ENCODE measurements at regions not wholly inside any gene's neighbourhood (a gene's known extent, or its start where the extent isn't known, plus 50 kb on each side); places are given as distances from the start of the nearest gene placed in this dataset.

DNA sequence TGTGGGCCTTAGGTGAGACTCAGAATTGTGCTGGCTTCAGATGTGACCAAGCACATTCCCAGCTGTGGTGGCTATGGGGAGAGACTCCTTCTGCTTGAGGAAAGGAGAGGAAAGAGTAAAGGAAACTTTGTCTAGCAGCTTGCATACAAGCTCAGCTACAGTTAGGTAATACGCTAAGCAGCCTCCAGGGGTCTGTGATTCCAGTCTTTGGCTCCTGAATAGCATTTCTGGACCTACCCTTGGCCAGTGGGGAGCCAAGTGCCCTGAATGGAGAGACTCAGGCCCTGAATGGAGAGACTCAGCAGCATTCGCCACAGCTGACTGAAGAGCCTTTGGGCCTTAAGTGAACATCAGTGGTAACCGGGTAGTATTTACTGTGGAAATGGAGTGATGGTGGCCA, 227.4 kb upstream of the CDH7 start:
- TF ChIP-seq CREB5 (CRISPR knock-in tag; IDR thresholded peaks at IDR 0.05; ENCODE audit: low read depth) (no peak), ISL1 (CRISPR knock-in tag; IDR thresholded peaks at IDR 0.05) (no peak), PPARA (CRISPR knock-in tag; IDR thresholded peaks at IDR 0.05; ENCODE audit: borderline replicate concordance) (no peak), TOX (CRISPR knock-in tag; IDR thresholded peaks at IDR 0.05; ENCODE audit: borderline replicate concordance) (no peak), ZFP3 (CRISPR knock-in tag; IDR thresholded peaks at IDR 0.05) (no peak), BACH2 (CRISPR knock-in tag; IDR thresholded peaks at IDR 0.05; ENCODE audit: borderline replicate concordance) (no peak), ZNF565 (CRISPR knock-in tag; conservative IDR thresholded peaks at IDR 0.05; ENCODE audit: low read depth) (no peak), ZNF8 (CRISPR knock-in tag; IDR thresholded peaks at IDR 0.05) (no peak), CSDC2 (CRISPR knock-in tag; IDR thresholded peaks at IDR 0.05) (no peak), OSR1 (CRISPR knock-in tag; IDR thresholded peaks at IDR 0.05) (no peak), GLIS3 (CRISPR knock-in tag; IDR thresholded peaks at IDR 0.05) (no peak), SNAI2 (CRISPR knock-in tag; IDR thresholded peaks at IDR 0.05) (no peak), ZC3H10 (CRISPR knock-in tag; IDR thresholded peaks at IDR 0.05) (no peak), TCF4 (CRISPR knock-in tag; IDR thresholded peaks at IDR 0.05; ENCODE audit: borderline replicate concordance) (no peak), ZFP30 (CRISPR knock-in tag; IDR thresholded peaks at IDR 0.05) (no peak), RARB (CRISPR knock-in tag; IDR thresholded peaks at IDR 0.05) (no peak), ARNTL (CRISPR knock-in tag; IDR thresholded peaks at IDR 0.05; ENCODE audit: borderline replicate concordance, low read depth) (no peak), ESRRG (CRISPR knock-in tag; IDR thresholded peaks at IDR 0.05) (no peak)
- TF ChIP-seq, protein P1, sequence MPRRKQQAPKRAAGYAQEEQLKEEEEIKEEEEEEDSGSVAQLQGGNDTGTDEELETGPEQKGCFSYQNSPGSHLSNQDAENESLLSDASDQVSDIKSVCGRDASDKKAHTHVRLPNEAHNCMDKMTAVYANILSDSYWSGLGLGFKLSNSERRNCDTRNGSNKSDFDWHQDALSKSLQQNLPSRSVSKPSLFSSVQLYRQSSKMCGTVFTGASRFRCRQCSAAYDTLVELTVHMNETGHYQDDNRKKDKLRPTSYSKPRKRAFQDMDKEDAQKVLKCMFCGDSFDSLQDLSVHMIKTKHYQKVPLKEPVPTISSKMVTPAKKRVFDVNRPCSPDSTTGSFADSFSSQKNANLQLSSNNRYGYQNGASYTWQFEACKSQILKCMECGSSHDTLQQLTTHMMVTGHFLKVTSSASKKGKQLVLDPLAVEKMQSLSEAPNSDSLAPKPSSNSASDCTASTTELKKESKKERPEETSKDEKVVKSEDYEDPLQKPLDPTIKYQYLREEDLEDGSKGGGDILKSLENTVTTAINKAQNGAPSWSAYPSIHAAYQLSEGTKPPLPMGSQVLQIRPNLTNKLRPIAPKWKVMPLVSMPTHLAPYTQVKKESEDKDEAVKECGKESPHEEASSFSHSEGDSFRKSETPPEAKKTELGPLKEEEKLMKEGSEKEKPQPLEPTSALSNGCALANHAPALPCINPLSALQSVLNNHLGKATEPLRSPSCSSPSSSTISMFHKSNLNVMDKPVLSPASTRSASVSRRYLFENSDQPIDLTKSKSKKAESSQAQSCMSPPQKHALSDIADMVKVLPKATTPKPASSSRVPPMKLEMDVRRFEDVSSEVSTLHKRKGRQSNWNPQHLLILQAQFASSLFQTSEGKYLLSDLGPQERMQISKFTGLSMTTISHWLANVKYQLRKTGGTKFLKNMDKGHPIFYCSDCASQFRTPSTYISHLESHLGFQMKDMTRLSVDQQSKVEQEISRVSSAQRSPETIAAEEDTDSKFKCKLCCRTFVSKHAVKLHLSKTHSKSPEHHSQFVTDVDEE (CRISPR knock-in tag; IDR thresholded peaks at IDR 0.05), result no peak

DNA sequence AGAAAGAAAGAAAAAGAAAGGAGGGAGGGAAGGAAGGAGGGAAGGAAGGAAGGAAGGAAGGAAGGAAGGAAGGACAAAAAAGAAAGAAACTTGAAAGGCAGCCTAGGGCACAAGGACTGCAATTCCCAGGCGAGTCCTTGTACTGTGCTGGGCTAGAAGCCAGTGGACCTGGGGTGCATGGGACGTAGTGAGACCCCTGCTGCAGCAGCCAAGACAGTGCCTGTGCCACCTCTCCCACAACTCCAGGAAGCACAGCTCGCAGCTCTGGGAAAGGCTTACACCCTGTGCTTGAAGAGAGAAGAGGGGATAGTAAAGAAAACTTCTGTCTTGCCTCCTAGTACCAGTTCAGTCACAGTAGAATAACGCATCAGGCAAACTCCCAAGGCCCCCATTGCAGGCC, 227.9 kb upstream of the CDH7 start:
- TF ChIP-seq ZC3H10 (CRISPR knock-in tag; IDR thresholded peaks at IDR 0.05) (no peak), GLIS3 (CRISPR knock-in tag; IDR thresholded peaks at IDR 0.05) (no peak), ZNF565 (CRISPR knock-in tag; conservative IDR thresholded peaks at IDR 0.05; ENCODE audit: low read depth) (no peak), CSDC2 (CRISPR knock-in tag; IDR thresholded peaks at IDR 0.05) (no peak), OSR1 (CRISPR knock-in tag; IDR thresholded peaks at IDR 0.05) (no peak), ZNF8 (CRISPR knock-in tag; IDR thresholded peaks at IDR 0.05) (no peak), ZFP30 (CRISPR knock-in tag; IDR thresholded peaks at IDR 0.05) (no peak), ZNF70 (CRISPR knock-in tag; IDR thresholded peaks at IDR 0.05) (no peak), PPARA (CRISPR knock-in tag; IDR thresholded peaks at IDR 0.05; ENCODE audit: borderline replicate concordance) (no peak), ARNTL (CRISPR knock-in tag; IDR thresholded peaks at IDR 0.05; ENCODE audit: borderline replicate concordance, low read depth) (no peak), ISL1 (CRISPR knock-in tag; IDR thresholded peaks at IDR 0.05) (no peak), CREB5 (CRISPR knock-in tag; IDR thresholded peaks at IDR 0.05; ENCODE audit: low read depth) (no peak), ZFP3 (CRISPR knock-in tag; IDR thresholded peaks at IDR 0.05) (no peak), RARB (CRISPR knock-in tag; IDR thresholded peaks at IDR 0.05) (no peak), BACH2 (CRISPR knock-in tag; IDR thresholded peaks at IDR 0.05; ENCODE audit: borderline replicate concordance) (no peak), TCF4 (CRISPR knock-in tag; IDR thresholded peaks at IDR 0.05; ENCODE audit: borderline replicate concordance) (no peak)
- TF ChIP-seq, protein P2, sequence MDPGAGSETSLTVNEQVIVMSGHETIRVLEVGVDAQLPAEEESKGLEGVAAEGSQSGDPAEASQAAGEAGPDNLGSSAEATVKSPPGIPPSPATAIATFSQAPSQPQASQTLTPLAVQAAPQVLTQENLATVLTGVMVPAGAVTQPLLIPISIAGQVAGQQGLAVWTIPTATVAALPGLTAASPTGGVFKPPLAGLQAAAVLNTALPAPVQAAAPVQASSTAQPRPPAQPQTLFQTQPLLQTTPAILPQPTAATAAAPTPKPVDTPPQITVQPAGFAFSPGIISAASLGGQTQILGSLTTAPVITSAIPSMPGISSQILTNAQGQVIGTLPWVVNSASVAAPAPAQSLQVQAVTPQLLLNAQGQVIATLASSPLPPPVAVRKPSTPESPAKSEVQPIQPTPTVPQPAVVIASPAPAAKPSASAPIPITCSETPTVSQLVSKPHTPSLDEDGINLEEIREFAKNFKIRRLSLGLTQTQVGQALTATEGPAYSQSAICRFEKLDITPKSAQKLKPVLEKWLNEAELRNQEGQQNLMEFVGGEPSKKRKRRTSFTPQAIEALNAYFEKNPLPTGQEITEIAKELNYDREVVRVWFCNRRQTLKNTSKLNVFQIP (CRISPR knock-in tag; IDR thresholded peaks at IDR 0.05; ENCODE audit: borderline replicate concordance, low read depth), result no peak
- TF ChIP-seq, protein P3, sequence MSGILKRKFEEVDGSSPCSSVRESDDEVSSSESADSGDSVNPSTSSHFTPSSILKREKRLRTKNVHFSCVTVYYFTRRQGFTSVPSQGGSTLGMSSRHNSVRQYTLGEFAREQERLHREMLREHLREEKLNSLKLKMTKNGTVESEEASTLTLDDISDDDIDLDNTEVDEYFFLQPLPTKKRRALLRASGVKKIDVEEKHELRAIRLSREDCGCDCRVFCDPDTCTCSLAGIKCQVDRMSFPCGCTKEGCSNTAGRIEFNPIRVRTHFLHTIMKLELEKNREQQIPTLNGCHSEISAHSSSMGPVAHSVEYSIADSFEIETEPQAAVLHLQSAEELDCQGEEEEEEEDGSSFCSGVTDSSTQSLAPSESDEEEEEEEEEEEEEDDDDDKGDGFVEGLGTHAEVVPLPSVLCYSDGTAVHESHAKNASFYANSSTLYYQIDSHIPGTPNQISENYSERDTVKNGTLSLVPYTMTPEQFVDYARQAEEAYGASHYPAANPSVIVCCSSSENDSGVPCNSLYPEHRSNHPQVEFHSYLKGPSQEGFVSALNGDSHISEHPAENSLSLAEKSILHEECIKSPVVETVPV (CRISPR knock-in tag; IDR thresholded peaks at IDR 0.05), result no peak
- TF ChIP-seq, protein P1 (CRISPR knock-in tag; IDR thresholded peaks at IDR 0.05), result no peak
- ATAC-seq, result no peak

More for the DNA sequence above, 227.4 kb upstream of the CDH7 start:
- no peak for ATAC-seq
